GM23338 (cell line): ENCODE measurements at regions not wholly inside any gene's neighbourhood (a gene's known extent, or its start where the extent isn't known, plus 50 kb on each side); places are given as distances from the start of the nearest gene placed in this dataset.

Source experiments
- ATAC-seq: fragments of 200-7000 bp; cut with Tn5 transposase; 3 replicates; pipeline ENCODE4 v1.9.1; 2020
- DNase-seq: peaks from one replicate; pipeline ENCODE4 v3.0.0-alpha.2; 2015; ENCODE audit warnings: low spot score
- H2AFZ ChIP-seq: fragments of 200-600 bp; sonication (generic); 2 replicates; pipeline ENCODE4 v1.8.0; 2016; ENCODE audit warnings: antibody characterized with exemption, mild to moderate bottlenecking, moderate library complexity
- H3F3A ChIP-seq: fragments of 200-600 bp; sonication (generic); replicated peaks from 2 replicates; pipeline ENCODE4 v1.8.0; 2017; ENCODE audit warnings: antibody characterized with exemption, mixed run types, low read depth
- H3K27ac ChIP-seq: fragments of 200-600 bp; sonication (generic); 2 replicates; pipeline ENCODE4 v1.6.1; 2016; ENCODE audit warnings: low read depth
- H3K27me3 ChIP-seq: fragments of 200-600 bp; sonication (generic); 2 replicates; pipeline ENCODE4 v1.8.0; 2016; ENCODE audit warnings: mild to moderate bottlenecking, mixed run types, moderate library complexity; ENCODE audit not compliant: insufficient read depth
- H3K36me3 ChIP-seq: fragments of 200-600 bp; sonication (generic); 2 replicates; pipeline ENCODE4 v1.8.0; 2016; ENCODE audit warnings: mild to moderate bottlenecking; ENCODE audit not compliant: insufficient read depth
- H3K4me1 ChIP-seq: fragments of 200-600 bp; sonication (generic); 2 replicates; pipeline ENCODE4 v1.8.0; 2016; ENCODE audit warnings: mild to moderate bottlenecking, moderate library complexity; ENCODE audit not compliant: insufficient read depth
- H3K4me2 ChIP-seq: fragments of 200-600 bp; sonication (generic); 2 replicates; pipeline ENCODE4 v1.7.1; 2017; ENCODE audit warnings: mixed run types
- H3K4me3 ChIP-seq: fragments of 200-600 bp; sonication (generic); 2 replicates; pipeline ENCODE4 v1.6.1; 2016; ENCODE audit warnings: mixed run types
- H3K79me2 ChIP-seq: fragments of 200-600 bp; sonication (generic); replicated peaks from 2 replicates; pipeline ENCODE4 v1.8.0; 2017; ENCODE audit warnings: mild to moderate bottlenecking; ENCODE audit not compliant: insufficient read depth
- H3K9me2 ChIP-seq: fragments of 200-600 bp; sonication (generic); 2 replicates; pipeline ENCODE4 v1.8.0; 2017; ENCODE audit not compliant: insufficient read depth
- H4K20me1 ChIP-seq: fragments of 200-600 bp; sonication (generic); replicated peaks from 2 replicates; pipeline ENCODE4 v1.8.0; 2017; ENCODE audit warnings: mild to moderate bottlenecking; ENCODE audit not compliant: insufficient read depth
- H3K27ac Mint-ChIP-seq: 2 replicates; pipeline ENCODE4 v1.8.0; 2020; ENCODE audit warnings: inconsistent platforms, mild to moderate bottlenecking, moderate library complexity, mixed read lengths
- H3K27me3 Mint-ChIP-seq: 3 replicates; pipeline ENCODE4 v1.8.0; 2022; ENCODE audit warnings: low read depth, mild to moderate bottlenecking, moderate library complexity, mixed read lengths, inconsistent platforms; ENCODE audit not compliant: insufficient read depth, poor library complexity
- H3K36me3 Mint-ChIP-seq: 3 replicates; pipeline ENCODE4 v1.8.0; 2021; ENCODE audit warnings: low read depth, mild to moderate bottlenecking, inconsistent platforms, moderate library complexity, mixed read lengths
- H3K4me1 Mint-ChIP-seq: 3 replicates; pipeline ENCODE4 v1.8.0; 2020; ENCODE audit warnings: mild to moderate bottlenecking, inconsistent platforms, mixed read lengths
- H3K4me3 Mint-ChIP-seq: 3 replicates; pipeline ENCODE4 v1.8.0; 2021; ENCODE audit warnings: moderate library complexity, mild to moderate bottlenecking, inconsistent platforms, mixed read lengths
- H3K9me3 Mint-ChIP-seq: 3 replicates; pipeline ENCODE4 v1.8.0; 2020; ENCODE audit warnings: moderate library complexity, mild to moderate bottlenecking, inconsistent platforms, mixed read lengths
- CREB1 ChIP-seq: fragments of 250-450 bp; sonication (Bioruptor Pico); IDR thresholded peaks from 2 replicates; pipeline ENCODE4 v1.5.0; 2020; ENCODE audit warnings: low read depth, mild to moderate bottlenecking, moderate library complexity
- CTCF ChIP-seq, 2 experiments: fragments of 200-600 bp in 1 of 2; sonication (generic) in 1 of 2; conservative IDR thresholded peaks; 2 replicates each; pipeline versions ENCODE4 v1.5.1 to v1.6.1; 2016 to 2017; ENCODE audit warnings: antibody characterized with exemption in 2 of 2, low read depth in 2 of 2, mild to moderate bottlenecking in 2 of 2, moderate library complexity in 1 of 2
- ETS1 ChIP-seq: IDR thresholded peaks from 2 replicates; pipeline ENCODE4 v1.6.1; 2016; ENCODE audit warnings: antibody characterized with exemption
- EZH2 ChIP-seq: fragments of 200-600 bp; sonication (generic); IDR thresholded peaks from one replicate; pipeline ENCODE4 v1.8.0; 2017; ENCODE audit warnings: antibody characterized with exemption, mild to moderate bottlenecking, low read depth; ENCODE audit not compliant: unreplicated experiment
- EZH2phosphoT487 ChIP-seq: fragments of 200-600 bp; sonication (generic); IDR thresholded peaks from one replicate; pipeline ENCODE4 v1.8.1; 2018; ENCODE audit warnings: antibody characterized with exemption; ENCODE audit not compliant: unreplicated experiment
- JUNB ChIP-seq: IDR thresholded peaks from one replicate; pipeline ENCODE4 v1.6.1; 2016; ENCODE audit warnings: antibody characterized with exemption; ENCODE audit not compliant: unreplicated experiment
- NANOG ChIP-seq: IDR thresholded peaks from 2 replicates; pipeline ENCODE4 v1.6.1; 2016; ENCODE audit warnings: antibody characterized with exemption, borderline replicate concordance
- POLR2AphosphoS5 ChIP-seq: IDR thresholded peaks from 2 replicates; pipeline ENCODE4 v1.6.1; 2016; ENCODE audit warnings: antibody characterized with exemption, low read depth
- REST ChIP-seq: IDR thresholded peaks from one replicate; pipeline ENCODE4 v1.6.1; 2018; ENCODE audit warnings: antibody characterized with exemption; ENCODE audit not compliant: unreplicated experiment
- STAT1 ChIP-seq: IDR thresholded peaks from one replicate; pipeline ENCODE4 v1.6.1; 2016; ENCODE audit warnings: antibody characterized with exemption; ENCODE audit not compliant: unreplicated experiment
- ZNF114 ChIP-seq: fragments of 250-450 bp; sonication (Bioruptor Pico); IDR thresholded peaks from 2 replicates; pipeline ENCODE4 v1.5.0; 2020; ENCODE audit warnings: mild to moderate bottlenecking, moderate library complexity
- ZNF331 ChIP-seq: fragments of 250-450 bp; sonication (Bioruptor Pico); IDR thresholded peaks from 2 replicates; pipeline ENCODE4 v1.5.0; 2020; ENCODE audit warnings: low read depth, mild to moderate bottlenecking, moderate library complexity
- ZNF462 ChIP-seq: fragments of 250-450 bp; sonication (Bioruptor Pico); IDR thresholded peaks from 2 replicates; pipeline ENCODE4 v1.5.0; 2020; ENCODE audit warnings: mild to moderate bottlenecking, moderate library complexity

- DNase-seq (no peak), ATAC-seq (no peak)
- TF ChIP-seq CTCF (conservative IDR thresholded peaks at IDR 0.05; ENCODE audit: low read depth in 2 of 2) (no peak), ZNF331 (no peak), STAT1 (no peak), REST (no peak), EZH2phosphoT487 (no peak), EZH2 (no peak), NANOG (no peak), POLR2AphosphoS5 (no peak), ZNF462 (CRISPR knock-in tag) (no peak), CREB1 (CRISPR knock-in tag) (no peak), JUNB (no peak), ETS1 (no peak), ZNF114 (CRISPR knock-in tag) (no peak)
- Mint-ChIP-seq H3K36me3 (no peaks in the 10 kb centered on the region), H3K27ac (no peak overlapping the region), H3K9me3 (peaks cover 4% of the 10 kb centered on the region; the same call in 2 of the 3 replicates), H3K4me1 (peaks cover 13% of the 10 kb centered on the region), H3K4me3 (no peak overlapping the region), H3K27me3 (peaks cover 5% of the 10 kb centered on the region)
- no peaks in the 10 kb centered on the region for H3K79me2 ChIP-seq
- H3K4me3 ChIP-seq, result no peak overlapping the region
- H3K4me1 ChIP-seq, result peaks cover 14% of the 10 kb centered on the region
- no peaks in the 10 kb centered on the region for H3F3A ChIP-seq
- no peaks in the 10 kb centered on the region for H3K36me3 ChIP-seq
- H3K4me2 ChIP-seq, result no peak overlapping the region
- H3K9me2 ChIP-seq, result no peaks in the 10 kb centered on the region
- no peaks in the 10 kb centered on the region for H4K20me1 ChIP-seq
- H3K27ac ChIP-seq, result no peak overlapping the region
- no peaks in the 10 kb centered on the region for H3K27me3 ChIP-seq
- no peak overlapping the region for H2AFZ ChIP-seq
Observed at GRCh38 chr20:17849138-17849900, 119.3 kb downstream of the SNX5 start.
